ENCODE measurements at regions not wholly inside any gene's neighbourhood (a gene's known extent, or its start where the extent isn't known, plus 50 kb on each side); places are given as distances from the start of the nearest gene placed in this dataset.

DNA sequence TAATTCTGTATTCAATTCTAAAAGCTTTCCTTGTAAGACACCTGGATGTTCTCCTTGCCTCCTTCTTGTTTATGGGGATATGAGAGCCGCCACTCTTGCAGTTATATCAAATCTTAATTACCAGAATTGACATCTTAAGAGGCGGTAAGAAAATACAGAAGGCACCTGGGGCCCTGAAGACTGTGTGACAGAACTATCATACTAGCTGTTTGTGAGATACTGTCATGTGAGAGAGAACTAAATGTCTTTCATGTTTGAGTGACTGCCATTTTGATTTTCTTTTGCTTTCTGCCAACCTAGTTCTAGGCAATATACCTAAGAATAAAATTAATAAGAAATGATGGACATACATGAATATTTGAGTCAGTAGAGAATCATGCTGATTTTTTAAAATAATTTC is 340.2 kb upstream of the SMIM31 start:
- DNase-seq (ENCODE audit: low read depth), result no peak

DNA sequence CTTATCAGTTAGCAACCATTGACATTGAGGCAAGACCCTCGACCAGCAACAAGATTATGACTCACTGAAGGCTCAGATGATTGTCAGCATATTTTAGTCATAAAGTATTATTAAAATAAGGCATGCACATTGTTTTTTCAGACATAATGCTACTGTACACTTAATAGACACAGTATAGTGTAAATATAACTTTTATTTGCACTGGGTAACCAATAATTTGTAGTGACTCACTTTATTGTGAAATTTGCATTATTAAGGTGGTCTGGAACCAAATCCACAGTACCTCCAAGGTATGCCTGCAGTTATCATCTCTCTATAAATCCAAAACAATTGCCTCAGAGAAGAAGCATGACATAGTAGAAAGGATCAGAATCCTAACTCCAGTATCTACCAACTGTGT is 330.1 kb upstream of the SMIM31 start:
- no peak for DNase-seq (ENCODE audit: low read depth)

- DNase-seq (ENCODE audit: low read depth), result no peak
Measured at GRCh38 chr4:164424846-164425245, 329.1 kb upstream of the SMIM31 start.

- no peak for DNase-seq (ENCODE audit: low read depth)
Measured at GRCh38 chr4:164428561-164428960, 325.4 kb upstream of the SMIM31 start.

DNA sequence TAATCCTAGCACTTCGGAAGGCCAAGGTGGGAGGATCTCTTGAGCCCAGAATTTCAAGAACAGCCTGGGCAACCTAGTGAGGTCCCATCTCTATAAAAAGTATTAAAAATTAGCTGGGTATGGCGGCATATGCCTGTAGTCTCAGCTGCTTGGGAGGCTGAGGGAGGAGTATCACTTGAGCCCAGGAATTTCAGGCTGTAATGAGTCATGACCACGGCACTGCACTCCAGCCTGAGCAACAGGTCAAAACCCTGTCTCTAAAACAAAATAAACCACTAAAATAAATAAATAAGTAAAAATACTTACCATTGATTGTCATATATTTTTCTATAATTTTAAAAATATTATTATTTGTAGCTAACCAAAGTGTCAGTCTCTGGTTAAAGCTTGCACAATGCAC is 315.6 kb upstream of the SMIM31 start:
- no peak for DNase-seq (ENCODE audit: low read depth)

GRCh38 chr4:164439037-164439436 is 314.9 kb upstream of the SMIM31 start:
- no peak for DNase-seq (ENCODE audit: low read depth)

DNA sequence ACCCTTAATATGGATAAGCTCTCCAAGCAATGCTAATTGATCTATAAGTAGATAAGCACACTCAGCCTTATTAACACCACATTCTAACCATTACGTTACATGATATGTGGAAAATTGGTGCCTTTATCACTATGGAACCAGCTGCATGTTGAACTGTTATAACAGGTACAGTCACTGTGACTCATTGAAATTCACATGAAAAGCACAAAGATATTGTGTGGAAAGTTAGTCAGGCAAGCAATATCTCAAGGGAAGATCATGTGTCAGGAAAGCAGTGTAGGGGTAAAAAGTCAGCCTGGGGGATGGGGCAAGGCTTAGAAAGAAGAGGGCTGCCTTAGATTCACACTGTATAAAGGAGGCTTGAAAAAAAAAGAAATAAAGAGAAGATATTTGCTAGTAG is 313.7 kb upstream of the SMIM31 start:
- peak; percentile 45 for DNase-seq (ENCODE audit: low read depth)

DNA sequence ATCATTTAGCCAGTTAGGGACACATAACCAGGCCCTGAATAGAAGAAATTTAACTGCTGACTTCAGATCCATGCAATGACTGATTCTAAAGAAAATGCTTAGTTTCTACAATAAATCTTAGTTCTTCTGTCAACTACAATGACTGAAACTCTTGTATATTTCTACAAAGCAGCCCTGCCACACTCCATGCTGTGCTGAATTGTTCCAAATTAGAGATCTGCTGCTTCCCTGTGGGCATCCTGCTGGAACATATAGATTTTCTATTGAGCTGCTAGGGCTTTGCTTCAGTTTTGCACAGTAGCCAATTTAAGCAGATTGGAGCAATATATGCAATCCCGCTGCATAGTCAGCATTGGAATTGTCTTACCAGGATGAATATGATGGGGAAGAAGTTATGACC is 312.8 kb upstream of the SMIM31 start:
- no peak for DNase-seq (ENCODE audit: low read depth)

GRCh38 chr4:164442180-164442579 is 311.8 kb upstream of the SMIM31 start:
- no peak for DNase-seq (ENCODE audit: low read depth)

DNA sequence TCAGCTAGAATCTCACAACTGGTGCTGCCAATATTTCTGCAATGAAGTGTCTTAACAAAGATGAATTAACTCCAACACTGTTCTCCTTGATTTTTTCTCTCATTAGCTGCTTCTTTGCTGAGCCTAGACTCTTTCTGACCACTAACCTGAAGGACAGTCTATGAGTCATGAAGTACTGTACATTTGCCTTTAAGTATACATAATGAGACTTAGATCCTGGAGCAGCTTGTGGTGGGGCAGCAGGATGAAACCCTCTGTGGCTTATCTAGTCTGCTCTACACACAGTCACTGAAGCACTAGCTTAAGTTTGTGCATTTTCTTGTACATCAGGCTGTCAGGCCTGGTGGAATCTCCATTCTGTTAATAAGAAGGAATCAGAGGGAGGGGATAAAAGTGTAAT is 307.4 kb upstream of the SMIM31 start:
- DNase-seq (ENCODE audit: low read depth), result no peak

- no peak for DNase-seq (ENCODE audit: low read depth)
Measured at GRCh38 chr4:164461901-164462300, 292.0 kb upstream of the SMIM31 start.

- DNase-seq (ENCODE audit: low read depth), result no peak
Measured at GRCh38 chr4:164462471-164462870, 291.5 kb upstream of the SMIM31 start.

GRCh38 chr4:164464313-164464712 is 289.6 kb upstream of the SMIM31 start:
- DNase-seq (ENCODE audit: low read depth), result no peak

GRCh38 chr4:164467493-164467892 is 286.4 kb upstream of the SMIM31 start:
- DNase-seq (ENCODE audit: low read depth), result no peak

- no peak for DNase-seq (ENCODE audit: low read depth)
Measured at GRCh38 chr4:164481306-164482091, 272.4 kb upstream of the SMIM31 start.

- DNase-seq (ENCODE audit: low read depth), result no peak
Measured at GRCh38 chr4:164482092-164482404, 271.9 kb upstream of the SMIM31 start.

- DNase-seq (ENCODE audit: low read depth), result no peak
Measured at GRCh38 chr4:164482758-164483157, 271.2 kb upstream of the SMIM31 start.

DNA sequence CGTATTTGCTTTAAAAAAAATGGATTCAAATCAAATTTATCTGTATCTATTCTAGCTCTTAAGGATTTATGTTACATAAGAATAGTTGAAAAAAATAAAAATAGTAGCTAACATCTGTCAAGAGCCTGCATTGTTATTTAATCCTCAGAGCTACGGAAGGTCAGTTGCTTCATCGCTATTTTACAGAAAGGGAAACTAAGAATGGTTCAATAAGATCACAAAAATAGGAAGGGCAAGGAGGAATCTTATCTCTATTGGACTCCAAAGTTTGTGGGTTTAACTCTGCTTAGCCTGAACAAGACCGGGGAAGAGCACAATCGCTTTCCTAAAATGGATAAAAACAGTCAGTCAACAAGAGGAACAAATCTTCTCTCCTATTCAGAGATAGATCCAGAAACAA is 270.2 kb upstream of the SMIM31 start:
- DNase-seq (ENCODE audit: low read depth), result no peak

- DNase-seq (ENCODE audit: low read depth), result no peak
Measured at GRCh38 chr4:164484551-164484950, 269.4 kb upstream of the SMIM31 start.

GRCh38 chr4:164485136-164485535 is 268.8 kb upstream of the SMIM31 start:
- no peak for DNase-seq (ENCODE audit: low read depth)

- DNase-seq (ENCODE audit: low read depth), result no peak
Measured at GRCh38 chr4:164488114-164488513, 265.8 kb upstream of the SMIM31 start.

DNA sequence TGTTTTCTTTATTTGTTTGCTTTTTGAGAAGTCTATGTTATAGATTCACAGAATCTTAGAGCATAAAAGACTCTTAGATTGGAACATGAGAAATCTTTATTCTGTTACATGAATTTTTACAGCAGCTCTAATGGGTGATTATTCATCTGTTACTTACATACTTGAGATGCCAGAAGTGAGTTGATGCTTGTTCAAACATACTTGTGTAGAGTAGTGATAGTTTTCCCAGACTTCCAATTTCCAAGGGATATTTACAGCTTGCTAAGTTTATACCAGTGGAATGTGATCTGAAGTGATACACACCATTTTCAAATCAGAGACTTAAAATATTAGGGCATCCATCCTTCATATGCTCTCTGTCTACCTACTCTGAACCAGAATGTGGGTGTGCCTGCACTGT is 252.9 kb upstream of the SMIM31 start:
- peak; percentile 33 for DNase-seq (ENCODE audit: low read depth)

GRCh38 chr4:164503874-164504273 is 250.1 kb upstream of the SMIM31 start:
- no peak for DNase-seq (ENCODE audit: low read depth)

DNA sequence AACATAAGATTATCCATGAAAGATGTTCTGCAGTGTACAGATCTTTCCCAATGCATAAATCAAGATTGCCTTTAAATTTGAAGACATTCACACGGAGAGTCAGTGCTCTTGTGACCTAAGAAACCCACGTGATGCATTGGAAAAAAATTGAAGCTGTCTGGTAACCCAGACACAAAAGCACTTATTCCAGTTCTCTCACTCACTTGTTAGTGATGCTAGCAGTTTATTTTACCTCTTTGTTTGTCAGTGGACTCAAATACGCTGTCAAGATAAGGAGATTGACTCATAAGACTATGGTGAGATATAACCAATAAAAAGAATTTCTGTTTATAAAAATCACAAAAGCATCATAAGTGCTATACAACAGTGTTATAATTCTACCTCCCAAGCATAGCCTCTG is 245.8 kb upstream of the SMIM31 start:
- DNase-seq (ENCODE audit: low read depth), result no peak

GRCh38 chr4:164508771-164509170 is 245.2 kb upstream of the SMIM31 start:
- DNase-seq (ENCODE audit: low read depth), result no peak
